Ectodermal cell (in vitro differentiated cells): ENCODE measurements at regions not wholly inside any gene's neighbourhood (a gene's known extent, or its start where the extent isn't known, plus 50 kb on each side); places are given as distances from the start of the nearest gene placed in this dataset.

Source experiments
- H3K27ac ChIP-seq: 2 replicates; pipeline ENCODE4 v1.7.0; 2013; ENCODE audit warnings: mild to moderate bottlenecking, low read depth, low read length; ENCODE audit not compliant: insufficient read depth, poor library complexity, severe bottlenecking
- H3K27me3 ChIP-seq: 2 replicates; pipeline ENCODE4 v1.7.0; 2013; ENCODE audit warnings: mild to moderate bottlenecking, low read length; ENCODE audit not compliant: insufficient read depth, control insufficient read depth, poor library complexity, severe bottlenecking
- H3K36me3 ChIP-seq: one replicate; pipeline ENCODE4 v1.7.0; 2013; ENCODE audit warnings: low read length; ENCODE audit not compliant: control insufficient read depth, insufficient read depth
- H3K4me1 ChIP-seq: one replicate; pipeline ENCODE4 v1.7.0; 2013; ENCODE audit warnings: low read length; ENCODE audit not compliant: control insufficient read depth, insufficient read depth
- H3K4me3 ChIP-seq: 2 replicates; pipeline ENCODE4 v1.7.0; 2013; ENCODE audit warnings: low read depth, low read length, control low read depth; ENCODE audit not compliant: insufficient read depth
- H3K9me3 ChIP-seq: 2 replicates; pipeline ENCODE4 v1.7.0; 2013; ENCODE audit warnings: mild to moderate bottlenecking, low read length, moderate library complexity; ENCODE audit not compliant: control insufficient read depth
- WGBS, 2 experiments: methylation state at CpG; one replicate each; pipeline ENCODE4 v1.1.7; 2013; ENCODE audit warnings: missing lambda C conversion rate in 2 of 2; 5-methylcytosine and 5-hydroxymethylcytosine counted together

DNA sequence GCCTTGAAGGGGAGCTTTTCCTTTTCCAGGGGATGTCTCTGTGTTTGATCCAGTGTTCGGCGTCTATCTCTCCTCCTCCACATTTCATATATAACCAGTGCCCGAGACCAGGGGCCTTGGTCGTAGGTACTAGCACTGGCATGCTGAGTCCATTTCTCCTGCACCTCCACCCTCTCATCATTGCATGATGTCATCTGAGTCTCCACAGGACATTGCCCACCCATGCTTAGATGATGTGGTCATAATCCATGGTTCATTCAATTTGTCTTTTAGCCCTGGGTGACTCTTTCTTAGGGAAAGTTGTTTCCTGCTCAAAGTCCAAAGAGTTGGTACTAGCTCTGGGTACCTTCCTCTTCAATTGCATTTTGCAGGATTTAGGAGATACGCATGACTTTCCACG is 328.1 kb downstream of the BCL11B start:
- H3K27ac ChIP-seq, result no peak overlapping the region
- 92 to 95% methylated on average over 6 of the region's 6 CpGs for WGBS, 2 experiments
- H3K4me3 ChIP-seq, result no peak overlapping the region
- H3K4me1 ChIP-seq, result peaks cover 6% of the 10 kb centered on the region
- no peaks in the 10 kb centered on the region for H3K9me3 ChIP-seq
- H3K27me3 ChIP-seq, result no peaks in the 10 kb centered on the region
- H3K36me3 ChIP-seq, result no peaks in the 10 kb centered on the region

DNA sequence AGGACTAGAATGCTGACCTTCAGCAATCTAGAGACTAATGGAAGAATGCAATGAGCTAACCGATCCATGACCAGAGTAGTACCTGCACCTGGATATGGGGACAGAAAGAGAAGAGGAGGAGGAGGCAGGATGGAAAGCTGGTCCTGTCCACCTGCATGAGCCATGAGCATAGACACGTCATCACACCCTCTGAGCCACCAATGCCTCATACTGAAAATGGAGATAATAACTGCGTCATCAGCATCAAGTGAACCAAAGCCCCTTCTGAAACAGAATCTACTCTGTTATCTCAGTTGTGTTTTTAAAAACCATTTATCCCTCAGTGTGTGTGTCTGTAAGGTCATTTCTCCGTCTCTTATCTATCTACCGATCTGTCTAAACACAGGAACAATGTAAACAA is 327.0 kb downstream of the BCL11B start:
- no peaks in the 10 kb centered on the region for H3K9me3 ChIP-seq
- H3K36me3 ChIP-seq, result no peaks in the 10 kb centered on the region
- H3K27ac ChIP-seq, result no peak overlapping the region
- no peaks in the 10 kb centered on the region for H3K27me3 ChIP-seq
- H3K4me1 ChIP-seq, result peaks cover 11% of the 10 kb centered on the region
- WGBS, 2 experiments, result 97% methylated on average over 5 of the region's 5 CpGs
- H3K4me3 ChIP-seq, result no peak overlapping the region

DNA sequence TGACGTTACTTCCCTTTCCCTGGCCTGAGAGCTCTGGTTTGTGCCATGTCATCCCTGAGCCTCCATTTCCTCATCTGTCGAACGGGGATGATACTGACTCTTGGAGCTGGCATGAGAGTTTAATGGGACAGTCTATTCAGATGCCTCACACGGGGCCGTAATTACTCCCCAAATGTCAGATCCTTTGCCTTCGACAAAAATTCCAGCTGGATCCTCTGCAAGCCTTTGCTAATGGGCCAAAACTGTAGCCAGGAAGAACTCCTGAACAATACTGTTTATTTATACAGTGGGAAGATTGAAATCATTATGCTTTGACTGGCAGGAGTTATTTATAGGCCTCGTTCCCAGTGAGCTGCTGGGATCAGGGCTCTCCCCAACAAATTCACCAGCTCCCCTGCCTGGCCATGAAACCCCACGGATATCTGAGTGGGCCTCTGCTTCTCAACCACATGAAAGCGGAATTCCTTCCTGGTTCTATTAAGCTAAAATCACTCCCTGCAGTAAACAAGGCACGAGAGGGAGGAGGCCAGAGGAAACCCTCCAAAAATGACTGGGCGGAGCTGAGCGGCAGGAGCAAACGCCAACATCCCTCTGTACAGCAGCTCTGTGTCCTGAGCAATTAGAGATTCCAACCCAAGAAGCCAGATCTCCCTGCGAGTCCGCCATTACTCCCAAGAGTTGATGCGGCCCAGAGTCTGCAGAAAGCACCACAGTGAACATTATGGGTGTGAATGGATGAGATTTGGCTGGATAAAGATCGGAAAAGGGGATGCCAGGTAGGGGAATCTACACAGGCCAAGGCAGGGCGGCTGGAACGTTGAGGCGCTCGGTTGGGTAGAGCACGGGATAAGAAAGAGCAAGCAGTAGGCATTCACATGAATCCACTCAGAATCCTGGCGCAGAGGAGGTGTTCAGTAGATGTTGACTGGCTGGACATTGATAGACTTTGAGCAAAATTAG is 326.1 kb downstream of the BCL11B start:
- Histone ChIP-seq H3K9me3 (no peaks in the 10 kb centered on the region), H3K4me3 (no peak overlapping the region), H3K4me1 (peaks cover 11% of the 10 kb centered on the region), H3K27ac (no peak overlapping the region), H3K27me3 (no peaks in the 10 kb centered on the region), H3K36me3 (no peaks in the 10 kb centered on the region)
- WGBS, 2 experiments, result 93 to 94% methylated on average over 23 of the region's 23 CpGs

DNA sequence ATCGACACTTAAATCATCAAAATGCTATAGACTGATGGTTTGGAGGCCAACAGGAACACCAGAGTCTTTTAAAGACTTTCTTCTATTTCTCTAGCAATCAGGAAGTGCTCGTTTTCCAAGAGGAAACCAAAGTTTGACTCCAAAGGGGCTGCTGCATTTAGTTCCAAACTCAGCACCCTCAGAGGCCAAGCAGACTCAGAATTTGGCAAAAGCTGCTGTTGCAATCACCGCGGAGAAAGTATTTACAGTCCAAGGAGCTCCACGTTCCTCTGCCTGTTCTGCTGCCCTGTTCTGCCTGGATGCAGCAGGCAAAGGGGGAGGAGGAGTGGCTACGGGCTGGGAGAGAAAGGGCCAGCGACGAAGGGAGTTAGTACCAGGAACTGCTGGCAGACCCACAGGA is 325.1 kb downstream of the BCL11B start:
- H3K4me1 ChIP-seq, result peaks cover 11% of the 10 kb centered on the region
- no peak overlapping the region for H3K4me3 ChIP-seq
- no peaks in the 10 kb centered on the region for H3K9me3 ChIP-seq
- H3K27ac ChIP-seq, result no peak overlapping the region
- no peaks in the 10 kb centered on the region for H3K27me3 ChIP-seq
- 62 to 64% methylated on average over 8 of the region's 8 CpGs for WGBS, 2 experiments
- H3K36me3 ChIP-seq, result no peaks in the 10 kb centered on the region

DNA sequence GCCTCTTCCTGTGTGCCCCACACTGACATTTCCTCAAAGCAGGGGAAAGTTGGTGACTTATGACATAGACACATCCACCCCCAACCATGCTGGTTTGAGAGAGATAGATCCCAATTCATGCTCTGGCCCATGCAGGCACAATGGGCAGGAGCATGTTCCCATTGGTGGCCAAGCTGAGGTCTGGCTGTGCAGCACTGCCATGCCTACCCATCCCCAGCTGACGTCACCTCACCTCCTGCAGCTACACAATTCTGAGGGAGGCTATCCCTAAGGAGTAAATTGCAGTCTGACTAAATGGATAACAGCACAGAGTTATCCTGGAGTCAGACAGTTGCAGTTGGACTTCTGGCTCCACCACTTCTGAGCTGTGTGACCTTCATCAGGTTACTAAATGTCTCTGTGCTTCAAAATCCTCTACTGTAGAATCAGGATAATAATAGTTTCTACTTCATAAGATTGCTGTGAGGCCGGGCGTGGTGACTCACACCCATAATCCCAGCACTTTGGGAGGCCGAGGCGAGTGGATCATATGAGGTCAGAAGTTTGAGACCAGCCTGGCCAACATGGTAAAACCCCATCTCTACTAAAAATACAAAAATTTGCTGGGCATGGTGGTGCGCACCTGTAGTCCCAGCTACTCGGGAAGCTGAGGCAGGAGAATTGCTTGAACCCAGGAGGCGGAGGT is 323.9 kb downstream of the BCL11B start:
- H3K36me3 ChIP-seq, result no peaks in the 10 kb centered on the region
- no peak overlapping the region for H3K27ac ChIP-seq
- no peaks in the 10 kb centered on the region for H3K9me3 ChIP-seq
- no peak overlapping the region for H3K4me3 ChIP-seq
- WGBS, 2 experiments, result 86 to 95% methylated on average over 8 of the region's 8 CpGs
- H3K4me1 ChIP-seq, result peaks cover 11% of the 10 kb centered on the region
- no peaks in the 10 kb centered on the region for H3K27me3 ChIP-seq

DNA sequence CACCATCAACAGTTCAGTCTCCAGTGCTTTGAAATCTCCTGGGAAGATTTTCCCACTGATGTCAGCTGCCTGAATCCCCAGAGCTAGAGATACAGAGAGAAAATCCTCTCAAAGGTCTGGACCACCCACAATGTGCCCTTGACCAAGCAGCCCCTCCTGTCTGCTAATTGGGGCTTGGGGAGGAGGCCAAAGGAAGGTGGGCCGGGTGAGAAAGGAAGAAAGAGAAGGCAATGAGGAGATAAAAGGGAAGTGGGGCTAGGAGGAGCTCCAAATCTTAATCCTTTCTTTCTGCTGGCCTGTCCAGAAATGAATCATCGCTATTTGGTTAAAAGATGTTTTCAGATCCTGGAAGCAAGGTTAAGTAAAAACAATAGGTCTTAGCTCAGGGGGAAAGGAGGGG is 322.9 kb downstream of the BCL11B start:
- H3K9me3 ChIP-seq, result no peaks in the 10 kb centered on the region
- no peaks in the 10 kb centered on the region for H3K27me3 ChIP-seq
- H3K4me1 ChIP-seq, result peaks cover 11% of the 10 kb centered on the region
- no peak overlapping the region for H3K4me3 ChIP-seq
- H3K36me3 ChIP-seq, result no peaks in the 10 kb centered on the region
- no peak overlapping the region for H3K27ac ChIP-seq
- WGBS, 2 experiments, result 79 to 86% methylated on average over 2 of the region's 2 CpGs

DNA sequence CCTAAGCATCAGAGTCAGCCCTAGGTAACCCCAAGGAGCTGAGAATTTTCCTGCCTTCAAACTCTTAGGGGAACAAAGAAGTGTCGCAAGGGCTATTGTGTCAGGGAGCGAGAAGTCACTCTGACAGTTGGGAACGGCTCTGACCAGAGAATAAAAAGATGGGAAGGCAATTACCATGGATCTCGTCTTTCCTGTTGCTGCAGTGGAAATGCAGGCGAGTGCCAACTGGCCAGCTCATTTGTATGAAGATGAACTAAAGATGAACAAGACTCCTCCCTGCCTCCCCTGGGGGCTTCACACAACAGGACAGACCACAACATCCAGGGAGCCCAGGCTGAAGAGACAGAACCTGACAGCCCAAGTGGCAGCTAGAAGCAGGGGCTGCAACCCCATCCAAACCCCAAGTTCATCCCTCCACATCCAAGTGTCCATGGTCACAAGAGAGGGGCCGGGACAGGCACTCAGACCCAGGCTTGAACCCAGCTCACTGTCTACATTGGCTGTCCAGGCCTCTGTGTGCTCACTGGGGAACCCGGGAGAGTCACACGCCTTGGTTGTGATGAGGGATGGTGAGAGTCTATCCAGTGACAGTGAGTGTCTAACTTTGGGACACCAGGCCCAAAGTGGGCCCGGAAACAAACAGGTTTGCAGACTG is 322.4 kb downstream of the BCL11B start:
- H3K4me1 ChIP-seq, result peaks cover 11% of the 10 kb centered on the region
- no peaks in the 10 kb centered on the region for H3K27me3 ChIP-seq
- H3K4me3 ChIP-seq, result no peak overlapping the region
- no peak overlapping the region for H3K27ac ChIP-seq
- 68 to 72% methylated on average over 9 of the region's 9 CpGs for WGBS, 2 experiments
- H3K36me3 ChIP-seq, result no peaks in the 10 kb centered on the region
- H3K9me3 ChIP-seq, result no peaks in the 10 kb centered on the region

DNA sequence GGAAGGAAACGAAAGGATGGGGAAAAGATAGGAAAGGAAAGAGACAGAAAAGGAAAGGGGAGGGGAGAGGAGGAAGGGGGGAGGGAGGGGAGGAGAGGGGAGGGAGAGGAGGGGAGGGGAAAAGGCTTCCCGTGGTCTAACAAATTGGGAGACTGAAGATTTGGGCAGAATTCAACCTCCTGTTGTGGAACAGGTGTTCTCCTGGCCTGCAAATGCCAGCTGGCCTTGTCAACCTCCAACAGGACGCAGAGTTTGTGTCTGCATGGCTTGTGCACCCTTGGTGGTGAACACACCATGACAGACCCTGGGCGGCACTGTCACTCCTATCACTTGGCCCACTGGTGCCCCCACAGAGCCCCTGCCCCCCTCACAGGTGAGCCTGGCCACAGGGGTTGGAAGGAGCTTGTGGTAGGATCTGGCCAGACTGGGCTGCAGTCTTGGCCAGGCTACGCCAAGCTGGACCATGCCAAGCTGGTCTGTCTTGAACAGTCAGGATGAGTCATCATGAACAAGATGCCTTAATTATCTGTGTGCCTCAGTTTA is 321.6 kb downstream of the BCL11B start:
- no peaks in the 10 kb centered on the region for H3K36me3 ChIP-seq
- 86 to 90% methylated on average over 5 of the region's 5 CpGs for WGBS, 2 experiments
- H3K9me3 ChIP-seq, result no peaks in the 10 kb centered on the region
- H3K27me3 ChIP-seq, result no peaks in the 10 kb centered on the region
- H3K4me1 ChIP-seq, result peaks cover 11% of the 10 kb centered on the region
- H3K4me3 ChIP-seq, result no peak overlapping the region
- H3K27ac ChIP-seq, result no peak overlapping the region

DNA sequence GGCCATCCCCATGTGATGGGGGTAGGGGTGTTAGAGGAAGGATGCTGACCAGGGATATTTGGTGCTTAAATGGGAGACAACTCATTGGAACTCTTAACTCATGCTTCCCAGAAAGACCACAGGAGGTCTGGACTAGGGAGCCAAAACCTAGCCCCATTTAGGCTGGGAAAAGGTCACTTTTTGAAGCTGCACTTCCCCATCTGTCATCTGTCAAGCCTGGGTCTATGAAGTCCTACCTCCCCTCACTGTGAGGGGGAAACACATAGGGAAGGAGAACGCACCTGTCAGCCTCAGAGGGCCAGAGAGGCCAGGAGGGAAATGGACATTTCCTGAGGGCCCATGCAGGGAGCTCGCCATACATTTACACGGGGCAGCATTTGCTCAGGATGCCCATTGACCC is 321.0 kb downstream of the BCL11B start:
- H3K4me1 ChIP-seq, result peaks cover 11% of the 10 kb centered on the region
- WGBS, 2 experiments, result 95 to 96% methylated on average over 3 of the region's 3 CpGs
- no peak overlapping the region for H3K4me3 ChIP-seq
- no peaks in the 10 kb centered on the region for H3K27me3 ChIP-seq
- H3K36me3 ChIP-seq, result no peaks in the 10 kb centered on the region
- no peak overlapping the region for H3K27ac ChIP-seq
- no peaks in the 10 kb centered on the region for H3K9me3 ChIP-seq
